Duodenal mucosa (tissue), 2 donors: ENCODE measurements at regions not wholly inside any gene's neighbourhood (a gene's known extent, or its start where the extent isn't known, plus 50 kb on each side); places are given as distances from the start of the nearest gene placed in this dataset.

Source experiments
- H3K27ac ChIP-seq: one replicate; pipeline ENCODE4 v1.7.0; 2013; ENCODE audit warnings: low read depth, low read length
- H3K27me3 ChIP-seq, 2 donors: one replicate each; pipeline ENCODE4 v1.7.0; 2013; ENCODE audit warnings: low read length in 2 of 2, control low read depth in 1 of 2; ENCODE audit not compliant: insufficient read depth in 2 of 2, control insufficient read depth in 1 of 2
- H3K36me3 ChIP-seq, 2 donors: one replicate each; pipeline ENCODE4 v1.7.0; 2013; ENCODE audit warnings: low read length in 2 of 2, control low read depth in 1 of 2; ENCODE audit not compliant: insufficient read depth in 2 of 2, control insufficient read depth in 1 of 2
- H3K4me1 ChIP-seq, 2 donors: one replicate each; pipeline ENCODE4 v1.7.0; 2013; ENCODE audit warnings: low read length in 2 of 2, control low read depth in 1 of 2; ENCODE audit not compliant: insufficient read depth in 2 of 2, control insufficient read depth in 1 of 2
- H3K4me3 ChIP-seq, 2 donors: one replicate each; pipeline ENCODE4 v1.7.0; 2013; ENCODE audit warnings: low read length in 2 of 2, low read depth in 1 of 2
- H3K9ac ChIP-seq, 2 donors: one replicate each; pipeline ENCODE4 v1.7.0; 2013; ENCODE audit warnings: low read length in 2 of 2, low read depth in 1 of 2
- H3K9me3 ChIP-seq, 2 donors: one replicate each; pipeline ENCODE4 v1.7.0; 2013; ENCODE audit warnings: low read length in 2 of 2, control low read depth in 1 of 2; ENCODE audit not compliant: control insufficient read depth in 1 of 2

- Histone ChIP-seq H3K9ac (no peak overlapping the region), H3K4me1 (no peaks in the 10 kb centered on the region), H3K36me3 (no peaks in the 10 kb centered on the region), H3K27ac (no peak overlapping the region), H3K27me3 (peaks cover 7 to 9% of the 10 kb centered on the region in 2 donors), H3K4me3 (no peak overlapping the region), H3K9me3 (no peaks in the 10 kb centered on the region)
These were observed 53.4 kb upstream of the TBXT start for GRCh38 chr6:166221040-166221439.
